ENCODE measurements at regions not wholly inside any gene's neighbourhood (a gene's known extent, or its start where the extent isn't known, plus 50 kb on each side); places are given as distances from the start of the nearest gene placed in this dataset.

DNA sequence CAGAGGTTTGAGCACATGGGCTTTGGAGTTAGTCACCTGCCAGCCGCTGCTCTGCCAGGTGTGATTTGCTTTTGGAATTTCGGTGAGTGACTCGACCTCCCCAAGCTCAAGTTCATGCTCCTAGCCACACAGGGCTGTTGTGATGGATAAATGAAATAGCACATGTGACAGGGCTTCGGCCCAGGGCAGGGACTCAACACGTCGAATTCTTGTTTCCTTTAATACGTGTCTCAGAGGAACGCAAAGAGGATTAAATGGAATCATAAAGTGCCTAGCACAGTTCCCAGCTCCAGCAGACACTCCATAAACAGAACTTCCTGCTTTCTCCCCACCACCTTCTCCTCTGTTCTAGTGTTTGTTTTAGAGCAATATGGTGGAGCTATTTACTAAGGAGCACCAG lies 88.3 kb upstream of the CHST15 start:
- no peak for DNase-seq (ENCODE audit: low spot score, unreplicated experiment)
- Mint-ChIP-seq H3K36me3 (ENCODE audit: insufficient read depth) (no peaks in the 10 kb centered on the region), H3K27ac (no peak overlapping the region), H3K4me1 (ENCODE audit: low read depth) (no peaks in the 10 kb centered on the region), H3K9me3 (ENCODE audit: low read depth) (no peaks in the 10 kb centered on the region), H3K27me3 (no peaks in the 10 kb centered on the region), H3K4me3 (ENCODE audit: low read depth) (no peak overlapping the region)
- TF ChIP-seq, protein P1, sequence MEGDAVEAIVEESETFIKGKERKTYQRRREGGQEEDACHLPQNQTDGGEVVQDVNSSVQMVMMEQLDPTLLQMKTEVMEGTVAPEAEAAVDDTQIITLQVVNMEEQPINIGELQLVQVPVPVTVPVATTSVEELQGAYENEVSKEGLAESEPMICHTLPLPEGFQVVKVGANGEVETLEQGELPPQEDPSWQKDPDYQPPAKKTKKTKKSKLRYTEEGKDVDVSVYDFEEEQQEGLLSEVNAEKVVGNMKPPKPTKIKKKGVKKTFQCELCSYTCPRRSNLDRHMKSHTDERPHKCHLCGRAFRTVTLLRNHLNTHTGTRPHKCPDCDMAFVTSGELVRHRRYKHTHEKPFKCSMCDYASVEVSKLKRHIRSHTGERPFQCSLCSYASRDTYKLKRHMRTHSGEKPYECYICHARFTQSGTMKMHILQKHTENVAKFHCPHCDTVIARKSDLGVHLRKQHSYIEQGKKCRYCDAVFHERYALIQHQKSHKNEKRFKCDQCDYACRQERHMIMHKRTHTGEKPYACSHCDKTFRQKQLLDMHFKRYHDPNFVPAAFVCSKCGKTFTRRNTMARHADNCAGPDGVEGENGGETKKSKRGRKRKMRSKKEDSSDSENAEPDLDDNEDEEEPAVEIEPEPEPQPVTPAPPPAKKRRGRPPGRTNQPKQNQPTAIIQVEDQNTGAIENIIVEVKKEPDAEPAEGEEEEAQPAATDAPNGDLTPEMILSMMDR (IDR thresholded peaks at IDR 0.05; ENCODE audit: unreplicated experiment), result no peak

DNA sequence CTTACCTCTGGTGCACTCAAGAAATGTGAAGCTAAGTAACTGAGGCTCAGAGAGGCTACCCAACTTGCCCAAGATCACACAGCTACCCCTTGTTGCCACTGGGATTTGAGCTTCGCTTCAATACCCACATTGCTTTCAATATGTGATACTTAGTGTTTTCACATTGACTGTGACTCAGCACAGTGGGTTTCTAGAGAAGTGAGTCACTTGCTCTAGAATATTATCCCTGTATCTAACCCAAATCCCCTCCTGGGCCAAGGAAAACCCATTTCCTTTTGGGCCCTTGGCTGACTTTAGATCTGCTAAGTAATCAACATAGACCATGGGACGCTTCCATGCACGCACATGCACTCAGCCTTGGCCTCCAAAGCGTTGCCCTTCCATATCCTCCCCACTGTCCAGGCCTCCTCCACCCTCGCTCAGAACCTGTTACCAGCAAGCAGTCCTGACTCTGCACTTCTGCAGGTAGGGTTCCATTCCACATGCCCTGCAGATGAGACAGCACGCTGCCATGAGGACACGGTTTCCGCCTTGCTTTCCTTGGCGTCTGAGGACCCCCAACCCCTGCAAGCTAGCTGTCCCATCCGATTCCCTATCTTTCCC lies 87.7 kb upstream of the CHST15 start:
- Mint-ChIP-seq H3K36me3 (ENCODE audit: insufficient read depth) (no peaks in the 10 kb centered on the region), H3K9me3 (ENCODE audit: low read depth) (no peaks in the 10 kb centered on the region), H3K27me3 (no peaks in the 10 kb centered on the region), H3K4me1 (ENCODE audit: low read depth) (no peaks in the 10 kb centered on the region), H3K4me3 (ENCODE audit: low read depth) (no peak overlapping the region), H3K27ac (no peak overlapping the region)
- no peak for DNase-seq (ENCODE audit: low spot score, unreplicated experiment)
- TF ChIP-seq, protein P1 (IDR thresholded peaks at IDR 0.05; ENCODE audit: unreplicated experiment), result no peak

DNA sequence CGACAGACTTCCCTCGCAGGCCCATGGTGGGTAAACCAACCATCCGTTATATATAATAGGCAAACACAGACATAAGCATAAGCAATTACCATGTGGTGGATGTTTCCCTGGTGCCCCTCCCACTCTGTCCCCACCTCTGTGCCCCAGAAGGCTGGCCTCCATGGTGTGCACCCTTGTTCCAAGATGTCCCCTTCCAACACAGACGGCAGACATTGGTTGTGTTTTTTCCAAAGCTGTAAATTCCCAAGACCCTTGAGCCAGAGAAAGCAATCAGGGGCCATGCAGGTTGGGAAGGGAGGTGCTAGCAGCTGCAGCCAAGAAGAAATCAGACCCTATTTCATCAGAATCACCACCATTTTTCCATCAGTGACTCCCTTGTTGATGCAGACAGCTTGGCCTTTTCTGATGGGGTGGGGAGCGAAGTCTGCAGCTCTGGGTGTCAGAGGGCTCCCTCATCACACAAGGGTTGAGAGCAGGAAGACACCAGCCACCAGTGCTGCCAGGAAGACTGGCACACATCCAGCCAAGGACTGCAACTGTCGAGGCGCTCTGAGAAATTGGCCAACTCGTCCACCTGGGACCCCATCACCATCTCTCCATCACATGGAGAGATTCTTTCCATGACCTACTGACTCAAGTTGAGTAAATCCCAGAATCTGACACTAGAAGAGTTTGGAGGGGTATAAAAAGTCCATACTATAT lies 86.8 kb upstream of the CHST15 start:
- H3K9me3 Mint-ChIP-seq (ENCODE audit: low read depth), result no peaks in the 10 kb centered on the region
- TF ChIP-seq, protein P1 (IDR thresholded peaks at IDR 0.05; ENCODE audit: unreplicated experiment), result no peak
- no peaks in the 10 kb centered on the region for H3K36me3 Mint-ChIP-seq (ENCODE audit: insufficient read depth)
- no peaks in the 10 kb centered on the region for H3K4me1 Mint-ChIP-seq (ENCODE audit: low read depth)
- DNase-seq (ENCODE audit: low spot score, unreplicated experiment), result no peak
- H3K4me3 Mint-ChIP-seq (ENCODE audit: low read depth), result no peak overlapping the region
- no peak overlapping the region for H3K27ac Mint-ChIP-seq
- no peaks in the 10 kb centered on the region for H3K27me3 Mint-ChIP-seq

- no peaks in the 10 kb centered on the region for H3K4me1 Mint-ChIP-seq (ENCODE audit: low read depth)
- H3K4me3 Mint-ChIP-seq (ENCODE audit: low read depth), result no peak overlapping the region
- no peaks in the 10 kb centered on the region for H3K27me3 Mint-ChIP-seq
- TF ChIP-seq, protein P1 (IDR thresholded peaks at IDR 0.05; ENCODE audit: unreplicated experiment), result no peak
- H3K36me3 Mint-ChIP-seq (ENCODE audit: insufficient read depth), result no peaks in the 10 kb centered on the region
- no peak for DNase-seq (ENCODE audit: low spot score, unreplicated experiment)
- H3K27ac Mint-ChIP-seq, result no peak overlapping the region
- H3K9me3 Mint-ChIP-seq (ENCODE audit: low read depth), result no peaks in the 10 kb centered on the region
Observed at GRCh38 chr10:124179308-124180043, 86.1 kb upstream of the CHST15 start.

GRCh38 chr10:124177180-124177518 lies 83.8 kb upstream of the CHST15 start:
- no peak overlapping the region for H3K27ac Mint-ChIP-seq
- H3K4me1 Mint-ChIP-seq (ENCODE audit: low read depth), result no peaks in the 10 kb centered on the region
- no peak for DNase-seq (ENCODE audit: low spot score, unreplicated experiment)
- no peak overlapping the region for H3K4me3 Mint-ChIP-seq (ENCODE audit: low read depth)
- TF ChIP-seq, protein P1 (IDR thresholded peaks at IDR 0.05; ENCODE audit: unreplicated experiment), result no peak
- H3K36me3 Mint-ChIP-seq (ENCODE audit: insufficient read depth), result no peaks in the 10 kb centered on the region
- H3K9me3 Mint-ChIP-seq (ENCODE audit: low read depth), result no peaks in the 10 kb centered on the region
- H3K27me3 Mint-ChIP-seq, result peaks cover 5% of the 10 kb centered on the region
